HEK293 (cell line): ENCODE measurements at regions not wholly inside any gene's neighbourhood (a gene's known extent, or its start where the extent isn't known, plus 50 kb on each side); places are given as distances from the start of the nearest gene placed in this dataset.

Experiments used
- CTCF ChIA-PET: fragments of 350-600 bp; formaldehyde crosslinking; extraction: SDS; loops from one replicate; lab custom pipeline; 2021; ENCODE audit warnings: antibody characterized with exemption; lab: Yijun Ruan, JAX
- POLR2A ChIA-PET: fragments of 300-600 bp; formaldehyde crosslinking; extraction: SDS; loops from one replicate; lab custom pipeline; 2020; ENCODE audit warnings: antibody characterized with exemption, inconsistent platforms; lab: Yijun Ruan, JAX
- H3K27ac ChIP-seq: fragments of 200-500 bp; sonication (Bioruptor generic); 2 replicates; pipeline ENCODE4 v1.5.1; 2014; ENCODE audit warnings: low read depth, low read length, control low read depth, inconsistent platforms; ENCODE audit errors: extremely low read depth
- H3K36me3 ChIP-seq, 2 experiments: fragments of 200-500 bp in 1 of 2; sonication (Bioruptor generic) in 1 of 2; 1 replicate in 1 of 2; 2 replicates in 1 of 2; pipeline ENCODE4 v1.5.1; 2014 to 2017; ENCODE audit warnings: inconsistent platforms in 2 of 2, low read length in 2 of 2; ENCODE audit not compliant: control insufficient read depth in 2 of 2, insufficient read depth in 1 of 2
- H3K4me1 ChIP-seq: fragments of 200-500 bp; sonication (Bioruptor generic); 2 replicates; pipeline ENCODE4 v1.5.1; 2014; ENCODE audit warnings: mild to moderate bottlenecking, low read length, inconsistent platforms; ENCODE audit not compliant: control insufficient read depth, insufficient read depth
- H3K4me3 ChIP-seq: 2 replicates; pipeline ENCODE4 v1.5.1; 2011; ENCODE audit warnings: low read depth, mild to moderate bottlenecking, control low read depth, low read length, moderate library complexity
- H3K9me3 ChIP-seq: fragments of 200-500 bp; sonication (Bioruptor generic); 2 replicates; pipeline ENCODE4 v1.5.1; 2014; ENCODE audit warnings: low read depth, low read length, inconsistent platforms; ENCODE audit not compliant: control insufficient read depth, insufficient read depth
- CTCF ChIP-seq: fragments of 450-650 bp; formaldehyde crosslinking; IDR thresholded peaks from 2 replicates; pipeline ENCODE4 v1.5.1; 2016; ENCODE audit warnings: missing biosample characterization, missing genetic modification characterization
- KLF10 ChIP-seq: fragments of 450-650 bp; IDR thresholded peaks from 2 replicates; pipeline ENCODE4 v1.5.1; 2018; ENCODE audit warnings: missing biosample characterization, mild to moderate bottlenecking, missing genetic modification characterization
- MZF1 ChIP-seq: fragments of 450-650 bp; formaldehyde crosslinking; IDR thresholded peaks from 2 replicates; pipeline ENCODE4 v1.5.1; 2017; ENCODE audit warnings: missing biosample characterization, missing genetic modification characterization, borderline replicate concordance
- PRDM2 ChIP-seq: fragments of 450-650 bp; formaldehyde crosslinking; IDR thresholded peaks from 2 replicates; pipeline ENCODE4 v1.5.1; 2016; ENCODE audit warnings: missing biosample characterization, missing genetic modification characterization, borderline replicate concordance
- ZEB2 ChIP-seq: fragments of 450-650 bp; formaldehyde crosslinking; IDR thresholded peaks from 2 replicates; pipeline ENCODE4 v1.5.1; 2016; ENCODE audit warnings: missing biosample characterization, missing genetic modification characterization
- ZNF2 ChIP-seq: fragments of 450-650 bp; formaldehyde crosslinking; IDR thresholded peaks from 2 replicates; pipeline ENCODE4 v1.5.1; 2016; ENCODE audit warnings: missing biosample characterization, missing genetic modification characterization
- ZNF324 ChIP-seq: fragments of 450-650 bp; formaldehyde crosslinking; IDR thresholded peaks from 2 replicates; pipeline ENCODE4 v1.5.1; 2016; ENCODE audit warnings: missing biosample characterization, missing genetic modification characterization
- ZNF335 ChIP-seq: fragments of 450-650 bp; formaldehyde crosslinking; conservative IDR thresholded peaks from 2 replicates; pipeline ENCODE4 v1.5.1; 2016; ENCODE audit warnings: missing biosample characterization, missing genetic modification characterization
- ZNF354C ChIP-seq: fragments of 450-650 bp; formaldehyde crosslinking; IDR thresholded peaks from 2 replicates; pipeline ENCODE4 v1.5.1; 2016; ENCODE audit warnings: missing biosample characterization, missing genetic modification characterization, low read depth, borderline replicate concordance
- ZNF398 ChIP-seq: fragments of 450-650 bp; formaldehyde crosslinking; IDR thresholded peaks from 2 replicates; pipeline ENCODE4 v1.5.1; 2017; ENCODE audit warnings: missing biosample characterization, missing genetic modification characterization
- ZNF521 ChIP-seq: fragments of 450-650 bp; formaldehyde crosslinking; IDR thresholded peaks from 2 replicates; pipeline ENCODE4 v1.5.1; 2017; ENCODE audit warnings: missing biosample characterization, mild to moderate bottlenecking, missing genetic modification characterization
- ZNF621 ChIP-seq: fragments of 450-650 bp; formaldehyde crosslinking; IDR thresholded peaks from 2 replicates; pipeline ENCODE4 v1.5.1; 2017; ENCODE audit warnings: missing biosample characterization, missing genetic modification characterization
- ZNF629 ChIP-seq: fragments of 450-650 bp; formaldehyde crosslinking; IDR thresholded peaks from 2 replicates; pipeline ENCODE4 v1.5.1; 2017; ENCODE audit warnings: missing biosample characterization, missing genetic modification characterization
- ZNF660 ChIP-seq: fragments of 450-650 bp; IDR thresholded peaks from 2 replicates; pipeline ENCODE4 v1.5.1; 2018; ENCODE audit warnings: missing biosample characterization, mild to moderate bottlenecking, missing genetic modification characterization
- ZNF707 ChIP-seq: fragments of 450-650 bp; formaldehyde crosslinking; IDR thresholded peaks from 2 replicates; pipeline ENCODE4 v1.5.1; 2016; ENCODE audit warnings: missing biosample characterization, missing genetic modification characterization
- ZNF768 ChIP-seq: fragments of 450-650 bp; formaldehyde crosslinking; IDR thresholded peaks from 2 replicates; pipeline ENCODE4 v1.5.1; 2018; ENCODE audit warnings: missing biosample characterization, mild to moderate bottlenecking, missing genetic modification characterization
- ZXDB ChIP-seq: fragments of 450-650 bp; formaldehyde crosslinking; IDR thresholded peaks from 2 replicates; pipeline ENCODE4 v1.5.1; 2016; ENCODE audit warnings: missing biosample characterization, missing genetic modification characterization

- TF ChIP-seq ZNF768 (tag by site-specific recombination) (no peak), PRDM2 (tag by site-specific recombination) (no peak), ZNF707 (no peak), ZNF335 (tag by site-specific recombination) (no peak), ZEB2 (tag by site-specific recombination) (no peak)
Observed at GRCh38 chr2:236988216-236988615, 97.5 kb upstream of the COPS8 start (continued).

GRCh38 chr2:236988690-236989624, 96.7 kb upstream of the COPS8 start:
- ChIA-PET POLR2A (no interaction called here), CTCF (interaction anchor here (0.6 kb wide), 1 partner anchor 505 kb away, joined by 5 read pairs; no protein-coding TSS in a partner anchor)
- no peaks in the 10 kb centered on the region for H3K36me3 ChIP-seq
- H3K4me3 ChIP-seq: no peak overlapping the region
- H3K9me3 ChIP-seq: no peaks in the 10 kb centered on the region
- TF ChIP-seq ZNF335 (tag by site-specific recombination) (no peak), ZNF768 (tag by site-specific recombination) (no peak), CTCF (tag by site-specific recombination) (no peak), ZNF324 (tag by site-specific recombination) (no peak), ZNF621 (tag by site-specific recombination) (no peak), MZF1 (tag by site-specific recombination) (no peak), PRDM2 (tag by site-specific recombination) (no peak), ZNF660 (tag by site-specific recombination) (no peak), ZNF398 (no peak), KLF10 (tag by site-specific recombination) (no peak), ZNF521 (tag by site-specific recombination) (no peak), ZNF629 (tag by site-specific recombination) (no peak), ZNF2 (tag by site-specific recombination) (no peak), ZXDB (tag by site-specific recombination) (no peak), ZNF354C (tag by site-specific recombination) (no peak)
- no peaks in the 10 kb centered on the region for H3K4me1 ChIP-seq
- H3K27ac ChIP-seq: no peak overlapping the region
